ENCODE measurements at regions not wholly inside any gene's neighbourhood (a gene's known extent, or its start where the extent isn't known, plus 50 kb on each side); places are given as distances from the start of the nearest gene placed in this dataset.

GRCh38 chr14:82159624-82160023 is 626.0 kb upstream of the SEL1L start:
- Histone ChIP-seq H3K4me3 (ENCODE audit: low read depth in 1 of 2, low read length in 1 of 2) (no peak overlapping the region), H3K9me3 (no peaks in the 10 kb centered on the region), H3K4me1 (ENCODE audit: control insufficient read depth in 1 of 2, insufficient read depth in 1 of 2, low read depth in 1 of 2, low read length in 1 of 2) (no peaks in the 10 kb centered on the region), H3K27me3 (no peaks in the 10 kb centered on the region), H3K27ac (no peak overlapping the region), H3K36me3 (no peaks in the 10 kb centered on the region)
- no peak for TF ChIP-seq CTCF (IDR thresholded peaks at IDR 0.05)

- no peaks in the 10 kb centered on the region for H3K36me3 ChIP-seq
- no peak overlapping the region for H3K27ac ChIP-seq
- H3K4me1 ChIP-seq (ENCODE audit: control insufficient read depth in 1 of 2, insufficient read depth in 1 of 2, low read depth in 1 of 2, low read length in 1 of 2), result no peaks in the 10 kb centered on the region
- H3K9me3 ChIP-seq, result no peaks in the 10 kb centered on the region
- TF ChIP-seq CTCF (IDR thresholded peaks at IDR 0.05), result no peak
- H3K4me3 ChIP-seq (ENCODE audit: low read depth in 1 of 2, low read length in 1 of 2), result no peak overlapping the region
- no peaks in the 10 kb centered on the region for H3K27me3 ChIP-seq
These were observed 646.5 kb upstream of the SEL1L start for GRCh38 chr14:82180139-82180538.

GRCh38 chr14:82182646-82183045 is 649.0 kb upstream of the SEL1L start:
- no peak for TF ChIP-seq CTCF (IDR thresholded peaks at IDR 0.05)
- no peaks in the 10 kb centered on the region for H3K27me3 ChIP-seq
- H3K36me3 ChIP-seq, result no peaks in the 10 kb centered on the region
- no peak overlapping the region for H3K4me3 ChIP-seq (ENCODE audit: low read depth in 1 of 2, low read length in 1 of 2)
- no peaks in the 10 kb centered on the region for H3K9me3 ChIP-seq
- H3K27ac ChIP-seq, result no peak overlapping the region
- H3K4me1 ChIP-seq (ENCODE audit: control insufficient read depth in 1 of 2, insufficient read depth in 1 of 2, low read depth in 1 of 2, low read length in 1 of 2), result no peaks in the 10 kb centered on the region

GRCh38 chr14:82190742-82191141 is 657.1 kb upstream of the SEL1L start:
- no peaks in the 10 kb centered on the region for H3K4me1 ChIP-seq (ENCODE audit: control insufficient read depth in 1 of 2, insufficient read depth in 1 of 2, low read depth in 1 of 2, low read length in 1 of 2)
- H3K9me3 ChIP-seq, result no peaks in the 10 kb centered on the region
- TF ChIP-seq CTCF (IDR thresholded peaks at IDR 0.05), result no peak
- H3K36me3 ChIP-seq, result no peaks in the 10 kb centered on the region
- H3K4me3 ChIP-seq (ENCODE audit: low read depth in 1 of 2, low read length in 1 of 2), result no peak overlapping the region
- no peaks in the 10 kb centered on the region for H3K27me3 ChIP-seq
- H3K27ac ChIP-seq, result no peak overlapping the region

- H3K4me1 ChIP-seq (ENCODE audit: control insufficient read depth in 1 of 2, insufficient read depth in 1 of 2, low read depth in 1 of 2, low read length in 1 of 2), result no peaks in the 10 kb centered on the region
- H3K27ac ChIP-seq, result no peak overlapping the region
- H3K9me3 ChIP-seq, result no peaks in the 10 kb centered on the region
- H3K36me3 ChIP-seq, result no peaks in the 10 kb centered on the region
- H3K27me3 ChIP-seq, result no peaks in the 10 kb centered on the region
- TF ChIP-seq CTCF (IDR thresholded peaks at IDR 0.05), result no peak
- no peak overlapping the region for H3K4me3 ChIP-seq (ENCODE audit: low read depth in 1 of 2, low read length in 1 of 2)
These were observed 658.7 kb upstream of the SEL1L start for GRCh38 chr14:82192387-82192786.

- H3K4me1 ChIP-seq (ENCODE audit: control insufficient read depth in 1 of 2, insufficient read depth in 1 of 2, low read depth in 1 of 2, low read length in 1 of 2), result no peaks in the 10 kb centered on the region
- H3K27me3 ChIP-seq, result no peaks in the 10 kb centered on the region
- no peaks in the 10 kb centered on the region for H3K36me3 ChIP-seq
- no peak overlapping the region for H3K27ac ChIP-seq
- no peak for TF ChIP-seq CTCF (IDR thresholded peaks at IDR 0.05)
- H3K4me3 ChIP-seq (ENCODE audit: low read depth in 1 of 2, low read length in 1 of 2), result no peak overlapping the region
- H3K9me3 ChIP-seq, result no peaks in the 10 kb centered on the region
These were observed 689.6 kb upstream of the SEL1L start for GRCh38 chr14:82223276-82223675.
